ENCODE measurements at regions not wholly inside any gene's neighbourhood (a gene's known extent, or its start where the extent isn't known, plus 50 kb on each side); places are given as distances from the start of the nearest gene placed in this dataset.
"Not testable (repeated sequence)": the region's sequence is repeated elsewhere in the genome, so short reads cannot be mapped to it uniquely, and the experiment has no call there.

GRCh38 chr2:220588148-220588547 is 960.7 kb downstream of the SLC4A3 start:
- H3K4me3 ChIP-seq (ENCODE audit: low read depth, low read length) = no peak overlapping the region
- no peak for TF ChIP-seq CTCF (conservative IDR thresholded peaks at IDR 0.05; ENCODE audit: low read depth, low read length)
- no peak for DNase-seq (ENCODE audit: low read depth)

GRCh38 chr2:220590476-220590875 is 963.0 kb downstream of the SLC4A3 start:
- no peak for DNase-seq (ENCODE audit: low read depth)
- TF ChIP-seq CTCF (conservative IDR thresholded peaks at IDR 0.05; ENCODE audit: low read depth, low read length) = no peak
- H3K4me3 ChIP-seq (ENCODE audit: low read depth, low read length) = no peak overlapping the region

GRCh38 chr2:220593526-220593925 is 966.1 kb downstream of the SLC4A3 start:
- H3K4me3 ChIP-seq (ENCODE audit: low read depth, low read length) = no peak overlapping the region
- no peak for DNase-seq (ENCODE audit: low read depth)
- no peak for TF ChIP-seq CTCF (conservative IDR thresholded peaks at IDR 0.05; ENCODE audit: low read depth, low read length)

GRCh38 chr2:220601674-220602073 is 970.4 kb downstream of the EPHA4 start:
- no peak overlapping the region for H3K4me3 ChIP-seq (ENCODE audit: low read depth, low read length)
- no peak for TF ChIP-seq CTCF (conservative IDR thresholded peaks at IDR 0.05; ENCODE audit: low read depth, low read length)
- DNase-seq (ENCODE audit: low read depth) = no peak

GRCh38 chr2:220613004-220613403 is 959.1 kb downstream of the EPHA4 start:
- DNase-seq (ENCODE audit: low read depth); H3K4me3 ChIP-seq (ENCODE audit: low read depth, low read length): not testable (repeated sequence)

GRCh38 chr2:220614064-220614463 is 958.0 kb downstream of the EPHA4 start:
- DNase-seq (ENCODE audit: low read depth) = no peak
- H3K4me3 ChIP-seq (ENCODE audit: low read depth, low read length) = no peak overlapping the region
- no peak for TF ChIP-seq CTCF (conservative IDR thresholded peaks at IDR 0.05; ENCODE audit: low read depth, low read length)

GRCh38 chr2:220619525-220620220 is 952.4 kb downstream of the EPHA4 start:
- no peak for DNase-seq (ENCODE audit: low read depth)
- TF ChIP-seq CTCF (conservative IDR thresholded peaks at IDR 0.05; ENCODE audit: low read depth, low read length) = no peak
- H3K4me3 ChIP-seq (ENCODE audit: low read depth, low read length) = no peak overlapping the region

Data from choroid plexus epithelial cell (primary cell).